ENCODE measurements at regions not wholly inside any gene's neighbourhood (a gene's known extent, or its start where the extent isn't known, plus 50 kb on each side); places are given as distances from the start of the nearest gene placed in this dataset.

DNA sequence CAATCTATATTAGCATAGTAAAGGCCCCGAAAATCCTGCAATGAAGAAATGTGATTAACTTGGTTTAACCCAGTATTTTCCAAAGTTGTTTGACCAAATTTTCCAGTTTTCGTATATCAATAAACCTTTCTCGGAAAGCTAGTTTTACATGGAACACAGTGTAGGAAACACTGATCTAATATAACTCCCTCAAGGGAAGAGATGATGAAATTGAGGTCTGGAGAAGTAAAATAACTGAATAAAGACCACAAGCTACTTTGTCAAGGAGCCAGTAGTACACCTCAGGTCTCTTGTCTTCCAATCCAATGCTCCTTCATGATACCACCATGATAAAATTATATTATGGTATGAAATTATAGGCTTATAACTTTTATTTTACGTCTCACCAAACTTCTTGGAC is 118.1 kb upstream of the TARS1 start:
- BruUV-seq (replicated peaks): no TSS peak
- intact Hi-C loops (cut with micrococcal nuclease): no loop called here
- Mint-ChIP-seq H3K9me3 (ENCODE audit: unreplicated experiment) (no peaks in the 10 kb centered on the region), H3K4me1 (ENCODE audit: insufficient read depth, unreplicated experiment) (no peaks in the 10 kb centered on the region), H3K4me3 (ENCODE audit: unreplicated experiment) (no peak overlapping the region), H3K27me3 (ENCODE audit: insufficient read depth, unreplicated experiment) (no peaks in the 10 kb centered on the region), H3K36me3 (ENCODE audit: insufficient read depth, unreplicated experiment) (no peaks in the 10 kb centered on the region), H3K27ac (ENCODE audit: low read depth, unreplicated experiment) (no peak overlapping the region)
- TF ChIP-seq, protein P1, sequence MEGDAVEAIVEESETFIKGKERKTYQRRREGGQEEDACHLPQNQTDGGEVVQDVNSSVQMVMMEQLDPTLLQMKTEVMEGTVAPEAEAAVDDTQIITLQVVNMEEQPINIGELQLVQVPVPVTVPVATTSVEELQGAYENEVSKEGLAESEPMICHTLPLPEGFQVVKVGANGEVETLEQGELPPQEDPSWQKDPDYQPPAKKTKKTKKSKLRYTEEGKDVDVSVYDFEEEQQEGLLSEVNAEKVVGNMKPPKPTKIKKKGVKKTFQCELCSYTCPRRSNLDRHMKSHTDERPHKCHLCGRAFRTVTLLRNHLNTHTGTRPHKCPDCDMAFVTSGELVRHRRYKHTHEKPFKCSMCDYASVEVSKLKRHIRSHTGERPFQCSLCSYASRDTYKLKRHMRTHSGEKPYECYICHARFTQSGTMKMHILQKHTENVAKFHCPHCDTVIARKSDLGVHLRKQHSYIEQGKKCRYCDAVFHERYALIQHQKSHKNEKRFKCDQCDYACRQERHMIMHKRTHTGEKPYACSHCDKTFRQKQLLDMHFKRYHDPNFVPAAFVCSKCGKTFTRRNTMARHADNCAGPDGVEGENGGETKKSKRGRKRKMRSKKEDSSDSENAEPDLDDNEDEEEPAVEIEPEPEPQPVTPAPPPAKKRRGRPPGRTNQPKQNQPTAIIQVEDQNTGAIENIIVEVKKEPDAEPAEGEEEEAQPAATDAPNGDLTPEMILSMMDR (IDR thresholded peaks at IDR 0.05; ENCODE audit: unreplicated experiment): no peak
- ChIA-PET CTCF (interaction anchor here (0.7 to 1.6 kb wide), 2 partner anchors 12 to 396 kb away, joined by 3 read pairs; no protein-coding TSS in a partner anchor), POLR2A (interaction anchor here (0.5 to 1.9 kb wide), 4 partner anchors 10 to 736 kb away, joined by 3 to 9 read pairs (median 6); partner anchors contain the start of gene TARS1)
- DNase-seq (ENCODE audit: unreplicated experiment): no peak

DNA sequence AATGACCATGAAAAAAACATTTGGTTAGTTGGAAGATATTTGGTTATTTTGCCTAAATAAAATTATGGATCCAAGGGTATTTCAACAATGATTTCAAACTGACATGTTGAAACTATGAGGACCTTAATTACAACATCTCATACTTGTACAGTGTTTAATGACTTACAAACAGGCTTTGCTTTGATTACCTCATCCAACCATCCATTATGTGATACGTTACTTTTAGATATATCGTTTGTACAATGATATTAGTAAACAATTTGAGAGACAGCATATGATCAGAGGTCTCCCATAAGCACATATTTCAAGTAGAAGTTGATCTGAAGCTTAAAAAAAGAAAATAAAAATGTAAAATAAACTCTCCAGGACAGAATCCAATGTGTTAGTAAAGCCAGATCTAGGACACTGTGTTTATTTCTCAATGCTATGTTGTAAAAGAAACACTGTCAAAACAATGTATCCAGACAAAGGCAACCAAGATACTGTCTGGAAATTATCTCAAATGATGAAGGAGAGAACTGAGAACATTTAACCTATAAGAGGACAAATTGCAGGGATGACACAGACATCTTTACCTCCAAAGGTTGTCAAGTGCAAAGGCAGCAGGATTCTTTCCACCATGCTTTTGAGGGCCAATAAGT is 116.0 kb upstream of the TARS1 start:
- intact Hi-C loops (cut with micrococcal nuclease): no loop called here
- H3K4me3 Mint-ChIP-seq (ENCODE audit: unreplicated experiment): no peak overlapping the region
- CTCF ChIA-PET: no interaction called here

DNA sequence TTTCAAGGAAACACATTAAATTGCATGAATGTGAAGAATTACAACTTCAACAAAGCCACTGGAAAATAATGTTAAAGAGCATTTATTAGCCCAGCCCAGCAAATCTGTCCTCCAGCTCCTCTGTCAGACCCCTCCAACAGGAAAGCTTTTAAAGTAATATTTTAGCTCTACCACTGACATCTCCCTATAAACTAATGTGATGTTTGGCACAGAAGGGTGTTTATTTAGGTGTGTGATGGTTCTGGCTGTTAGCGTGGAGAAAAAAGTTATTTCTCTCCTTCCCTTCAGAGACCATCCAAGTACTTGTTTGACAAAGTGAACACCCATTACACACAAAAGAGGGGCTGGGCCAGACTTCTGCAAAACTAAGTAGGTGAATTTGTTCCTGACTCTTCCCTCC is 111.9 kb upstream of the TARS1 start:
- TF ChIP-seq, protein P1 (IDR thresholded peaks at IDR 0.05; ENCODE audit: unreplicated experiment): no peak
- POLR2A ChIA-PET: interaction anchor here (1.3 kb wide), 1 partner anchor 18 kb away, joined by 3 read pairs; no protein-coding TSS in a partner anchor
- no peak overlapping the region for H3K4me3 Mint-ChIP-seq (ENCODE audit: unreplicated experiment)
- CTCF ChIA-PET: no interaction called here
- DNase-seq (ENCODE audit: unreplicated experiment): no peak
- no peaks in the 10 kb centered on the region for H3K9me3 Mint-ChIP-seq (ENCODE audit: unreplicated experiment)
- BruUV-seq (replicated peaks): no TSS peak
- no peaks in the 10 kb centered on the region for H3K27me3 Mint-ChIP-seq (ENCODE audit: insufficient read depth, unreplicated experiment)
- H3K27ac Mint-ChIP-seq (ENCODE audit: low read depth, unreplicated experiment): no peak overlapping the region
- intact Hi-C loops (cut with micrococcal nuclease): no loop called here
- no peaks in the 10 kb centered on the region for H3K36me3 Mint-ChIP-seq (ENCODE audit: insufficient read depth, unreplicated experiment)
- no peaks in the 10 kb centered on the region for H3K4me1 Mint-ChIP-seq (ENCODE audit: insufficient read depth, unreplicated experiment)

More for the DNA sequence above, 116.0 kb upstream of the TARS1 start:
- Mint-ChIP-seq H3K9me3 (ENCODE audit: unreplicated experiment) (no peaks in the 10 kb centered on the region), H3K4me1 (ENCODE audit: insufficient read depth, unreplicated experiment) (no peaks in the 10 kb centered on the region), H3K36me3 (ENCODE audit: insufficient read depth, unreplicated experiment) (no peaks in the 10 kb centered on the region), H3K27me3 (ENCODE audit: insufficient read depth, unreplicated experiment) (no peaks in the 10 kb centered on the region), H3K27ac (ENCODE audit: low read depth, unreplicated experiment) (no peak overlapping the region)
- DNase-seq (ENCODE audit: unreplicated experiment): no peak
- POLR2A ChIA-PET: no interaction called here
- no TSS peak for BruUV-seq (replicated peaks)
- TF ChIP-seq, protein P1 (IDR thresholded peaks at IDR 0.05; ENCODE audit: unreplicated experiment): no peak

DNA sequence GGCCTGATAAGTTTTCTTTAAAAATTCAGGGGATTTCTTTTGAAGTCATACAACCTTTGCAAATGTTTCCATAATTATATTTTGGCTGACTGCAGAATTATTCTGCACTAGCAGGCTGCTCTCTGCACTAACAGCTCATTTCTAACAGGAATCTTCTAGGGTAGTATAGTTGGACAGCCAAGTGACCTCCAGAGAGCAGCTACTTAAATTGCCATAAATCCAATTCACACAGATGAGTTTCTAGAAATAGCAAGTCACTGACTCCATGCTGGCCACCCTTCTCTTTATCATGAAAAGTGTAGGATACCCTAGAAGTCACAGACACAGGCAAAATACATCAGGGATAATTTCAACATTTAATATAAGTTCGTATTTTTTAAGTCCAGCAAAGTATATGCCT is 110.9 kb upstream of the TARS1 start:
- BruUV-seq (replicated peaks): no TSS peak
- CTCF ChIA-PET: no interaction called here
- H3K4me1 Mint-ChIP-seq (ENCODE audit: insufficient read depth, unreplicated experiment): no peaks in the 10 kb centered on the region

More for the DNA sequence above, 110.9 kb upstream of the TARS1 start:
- Mint-ChIP-seq H3K4me3 (ENCODE audit: unreplicated experiment) (no peak overlapping the region), H3K36me3 (ENCODE audit: insufficient read depth, unreplicated experiment) (no peaks in the 10 kb centered on the region), H3K9me3 (ENCODE audit: unreplicated experiment) (no peaks in the 10 kb centered on the region), H3K27ac (ENCODE audit: low read depth, unreplicated experiment) (no peak overlapping the region), H3K27me3 (ENCODE audit: insufficient read depth, unreplicated experiment) (no peaks in the 10 kb centered on the region)
- TF ChIP-seq, protein P1 (IDR thresholded peaks at IDR 0.05; ENCODE audit: unreplicated experiment): no peak
- intact Hi-C loops (cut with micrococcal nuclease): no loop called here
- DNase-seq (ENCODE audit: unreplicated experiment): no peak
- POLR2A ChIA-PET: no interaction called here
